HG02943 (cell line): ENCODE measurements at regions not wholly inside any gene's neighbourhood (a gene's known extent, or its start where the extent isn't known, plus 50 kb on each side); places are given as distances from the start of the nearest gene placed in this dataset.
"Not testable (repeated sequence)": the region's sequence is repeated elsewhere in the genome, so short reads cannot be mapped to it uniquely, and the experiment has no call there.

Experiments used
- ATAC-seq: cut with Tn5 transposase; IDR thresholded peaks from one replicate; pipeline ENCODE4 v1.9.1; 2021; ENCODE audit warnings: mild to moderate bottlenecking, low read depth, moderate library complexity; ENCODE audit not compliant: unreplicated experiment

- no peak for ATAC-seq
Measured at GRCh38 chr17:30590081-30590733, 113.0 kb downstream of the GOSR1 start.

GRCh38 chr17:30589431-30589830, 112.2 kb downstream of the GOSR1 start:
- ATAC-seq, result no peak

- ATAC-seq, result no peak
Measured at GRCh38 chr17:30588798-30589247, 111.6 kb downstream of the GOSR1 start.

- ATAC-seq, result no peak
Measured at GRCh38 chr17:30586818-30587595, 109.8 kb downstream of the GOSR1 start.

- no peak for ATAC-seq
Measured at GRCh38 chr17:30584810-30585209, 107.6 kb downstream of the GOSR1 start.

GRCh38 chr17:30580916-30581315, 103.7 kb downstream of the GOSR1 start:
- no peak for ATAC-seq

GRCh38 chr17:30579610-30580315, 102.6 kb downstream of the GOSR1 start:
- no peak for ATAC-seq

- ATAC-seq, result not testable (repeated sequence)
Measured at GRCh38 chr17:30578015-30578717, 101.0 kb downstream of the GOSR1 start.
